GM23338 (cell line): ENCODE measurements at regions not wholly inside any gene's neighbourhood (a gene's known extent, or its start where the extent isn't known, plus 50 kb on each side); places are given as distances from the start of the nearest gene placed in this dataset.

ENCODE experiments used
- ATAC-seq: fragments of 200-7000 bp; cut with Tn5 transposase; 3 replicates; pipeline ENCODE4 v1.9.1; 2020
- DNase-seq: peaks from one replicate; pipeline ENCODE4 v3.0.0-alpha.2; 2015; ENCODE audit warnings: low spot score
- H2AFZ ChIP-seq: fragments of 200-600 bp; sonication (generic); 2 replicates; pipeline ENCODE4 v1.8.0; 2016; ENCODE audit warnings: antibody characterized with exemption, mild to moderate bottlenecking, moderate library complexity
- H3F3A ChIP-seq: fragments of 200-600 bp; sonication (generic); replicated peaks from 2 replicates; pipeline ENCODE4 v1.8.0; 2017; ENCODE audit warnings: antibody characterized with exemption, mixed run types, low read depth
- H3K27ac ChIP-seq: fragments of 200-600 bp; sonication (generic); 2 replicates; pipeline ENCODE4 v1.6.1; 2016; ENCODE audit warnings: low read depth
- H3K27me3 ChIP-seq: fragments of 200-600 bp; sonication (generic); 2 replicates; pipeline ENCODE4 v1.8.0; 2016; ENCODE audit warnings: mild to moderate bottlenecking, mixed run types, moderate library complexity; ENCODE audit not compliant: insufficient read depth
- H3K36me3 ChIP-seq: fragments of 200-600 bp; sonication (generic); 2 replicates; pipeline ENCODE4 v1.8.0; 2016; ENCODE audit warnings: mild to moderate bottlenecking; ENCODE audit not compliant: insufficient read depth
- H3K4me1 ChIP-seq: fragments of 200-600 bp; sonication (generic); 2 replicates; pipeline ENCODE4 v1.8.0; 2016; ENCODE audit warnings: mild to moderate bottlenecking, moderate library complexity; ENCODE audit not compliant: insufficient read depth
- H3K4me2 ChIP-seq: fragments of 200-600 bp; sonication (generic); 2 replicates; pipeline ENCODE4 v1.7.1; 2017; ENCODE audit warnings: mixed run types
- H3K4me3 ChIP-seq: fragments of 200-600 bp; sonication (generic); 2 replicates; pipeline ENCODE4 v1.6.1; 2016; ENCODE audit warnings: mixed run types
- H3K79me2 ChIP-seq: fragments of 200-600 bp; sonication (generic); replicated peaks from 2 replicates; pipeline ENCODE4 v1.8.0; 2017; ENCODE audit warnings: mild to moderate bottlenecking; ENCODE audit not compliant: insufficient read depth
- H3K9me2 ChIP-seq: fragments of 200-600 bp; sonication (generic); 2 replicates; pipeline ENCODE4 v1.8.0; 2017; ENCODE audit not compliant: insufficient read depth
- H4K20me1 ChIP-seq: fragments of 200-600 bp; sonication (generic); replicated peaks from 2 replicates; pipeline ENCODE4 v1.8.0; 2017; ENCODE audit warnings: mild to moderate bottlenecking; ENCODE audit not compliant: insufficient read depth
- H3K27ac Mint-ChIP-seq: 2 replicates; pipeline ENCODE4 v1.8.0; 2020; ENCODE audit warnings: inconsistent platforms, mild to moderate bottlenecking, moderate library complexity, mixed read lengths
- H3K27me3 Mint-ChIP-seq: 3 replicates; pipeline ENCODE4 v1.8.0; 2022; ENCODE audit warnings: low read depth, mild to moderate bottlenecking, moderate library complexity, mixed read lengths, inconsistent platforms; ENCODE audit not compliant: insufficient read depth, poor library complexity
- H3K36me3 Mint-ChIP-seq: 3 replicates; pipeline ENCODE4 v1.8.0; 2021; ENCODE audit warnings: low read depth, mild to moderate bottlenecking, inconsistent platforms, moderate library complexity, mixed read lengths
- H3K4me1 Mint-ChIP-seq: 3 replicates; pipeline ENCODE4 v1.8.0; 2020; ENCODE audit warnings: mild to moderate bottlenecking, inconsistent platforms, mixed read lengths
- H3K4me3 Mint-ChIP-seq: 3 replicates; pipeline ENCODE4 v1.8.0; 2021; ENCODE audit warnings: moderate library complexity, mild to moderate bottlenecking, inconsistent platforms, mixed read lengths
- H3K9me3 Mint-ChIP-seq: 3 replicates; pipeline ENCODE4 v1.8.0; 2020; ENCODE audit warnings: moderate library complexity, mild to moderate bottlenecking, inconsistent platforms, mixed read lengths
- ETS1 ChIP-seq: IDR thresholded peaks from 2 replicates; pipeline ENCODE4 v1.6.1; 2016; ENCODE audit warnings: antibody characterized with exemption
- EZH2phosphoT487 ChIP-seq: fragments of 200-600 bp; sonication (generic); IDR thresholded peaks from one replicate; pipeline ENCODE4 v1.8.1; 2018; ENCODE audit warnings: antibody characterized with exemption; ENCODE audit not compliant: unreplicated experiment
- JUNB ChIP-seq: IDR thresholded peaks from one replicate; pipeline ENCODE4 v1.6.1; 2016; ENCODE audit warnings: antibody characterized with exemption; ENCODE audit not compliant: unreplicated experiment
- POLR2AphosphoS5 ChIP-seq: IDR thresholded peaks from 2 replicates; pipeline ENCODE4 v1.6.1; 2016; ENCODE audit warnings: antibody characterized with exemption, low read depth
- REST ChIP-seq: IDR thresholded peaks from one replicate; pipeline ENCODE4 v1.6.1; 2018; ENCODE audit warnings: antibody characterized with exemption; ENCODE audit not compliant: unreplicated experiment
- STAT1 ChIP-seq: IDR thresholded peaks from one replicate; pipeline ENCODE4 v1.6.1; 2016; ENCODE audit warnings: antibody characterized with exemption; ENCODE audit not compliant: unreplicated experiment
- ZNF114 ChIP-seq: fragments of 250-450 bp; sonication (Bioruptor Pico); IDR thresholded peaks from 2 replicates; pipeline ENCODE4 v1.5.0; 2020; ENCODE audit warnings: mild to moderate bottlenecking, moderate library complexity
- ZNF331 ChIP-seq: fragments of 250-450 bp; sonication (Bioruptor Pico); IDR thresholded peaks from 2 replicates; pipeline ENCODE4 v1.5.0; 2020; ENCODE audit warnings: low read depth, mild to moderate bottlenecking, moderate library complexity
- ZNF462 ChIP-seq: fragments of 250-450 bp; sonication (Bioruptor Pico); IDR thresholded peaks from 2 replicates; pipeline ENCODE4 v1.5.0; 2020; ENCODE audit warnings: mild to moderate bottlenecking, moderate library complexity

GRCh38 chr15:26145796-26146195 lies 282.7 kb upstream of the ATP10A start (continued):
- no peak for TF ChIP-seq ZNF462 (CRISPR knock-in tag)
- no peak for TF ChIP-seq ETS1
- no peak for TF ChIP-seq ZNF331 (CRISPR knock-in tag)
- no peak for TF ChIP-seq POLR2AphosphoS5
- no peak for TF ChIP-seq STAT1

GRCh38 chr15:26144836-26145235 lies 281.7 kb upstream of the ATP10A start:
- Mint-ChIP-seq H3K27me3 (peaks cover 1% of the 10 kb centered on the region), H3K36me3 (no peaks in the 10 kb centered on the region), H3K9me3 (no peaks in the 10 kb centered on the region), H3K4me3 (no peak overlapping the region), H3K27ac (no peak overlapping the region), H3K4me1 (no peaks in the 10 kb centered on the region)
- Histone ChIP-seq H4K20me1 (no peaks in the 10 kb centered on the region), H3K4me2 (no peak overlapping the region), H3K79me2 (no peaks in the 10 kb centered on the region), H3K27ac (no peak overlapping the region), H2AFZ (peak overlapping the region; percentile 38; the same call in 1 of the 2 replicates), H3K9me2 (peaks cover 5% of the 10 kb centered on the region; the same call in 1 of the 2 replicates), H3K4me1 (no peaks in the 10 kb centered on the region), H3K27me3 (no peaks in the 10 kb centered on the region), H3K4me3 (no peak overlapping the region), H3K36me3 (no peaks in the 10 kb centered on the region), H3F3A (no peaks in the 10 kb centered on the region)
- DNase-seq (no peak), ATAC-seq (no peak)
- TF ChIP-seq ETS1: no peak
- no peak for TF ChIP-seq ZNF114 (CRISPR knock-in tag)
- TF ChIP-seq STAT1: no peak
- no peak for TF ChIP-seq EZH2phosphoT487
- no peak for TF ChIP-seq POLR2AphosphoS5
- TF ChIP-seq REST: no peak
- TF ChIP-seq JUNB: no peak
